Kidney (tissue), 13 donors: ENCODE measurements at regions not wholly inside any gene's neighbourhood (a gene's known extent, or its start where the extent isn't known, plus 50 kb on each side); places are given as distances from the start of the nearest gene placed in this dataset.

ENCODE experiments used
- DNase-seq, 5 donors: peaks; one replicate each; pipeline ENCODE4 v3.0.0-alpha.2; 2013 to 2020
- FAIRE-seq: peaks from 2 replicates; lab custom pipeline; 2012; peaks lifted over from hg19 to GRCh38; lab: Jason Lieb, UNC
- H3K27ac ChIP-seq, 2 donors: one replicate each; pipeline ENCODE4 v1.7.0; 2013; ENCODE audit warnings: low read depth in 2 of 2, low read length in 2 of 2, inconsistent platforms in 1 of 2
- H3K27me3 ChIP-seq: one replicate; pipeline ENCODE4 v1.7.1; 2013; ENCODE audit warnings: low read length, inconsistent platforms; ENCODE audit not compliant: control insufficient read depth, insufficient read depth
- H3K36me3 ChIP-seq, 3 donors: one replicate each; pipeline versions ENCODE4 v1.7.0 to v1.7.1; 2013; ENCODE audit warnings: low read length in 3 of 3, control low read depth in 1 of 3, inconsistent platforms in 1 of 3; ENCODE audit not compliant: insufficient read depth in 3 of 3, control insufficient read depth in 2 of 3
- H3K4me1 ChIP-seq, 3 donors: one replicate each; pipeline versions ENCODE4 v1.7.0 to v1.7.1; 2013; ENCODE audit warnings: low read length in 3 of 3, inconsistent platforms in 1 of 3, low read depth in 1 of 3; ENCODE audit not compliant: control insufficient read depth in 2 of 3, insufficient read depth in 2 of 3
- H3K4me3 ChIP-seq, 3 donors: one replicate each; pipeline versions ENCODE4 v1.7.0 to v1.8.1; 2013; ENCODE audit warnings: low read length in 3 of 3, control low read depth in 1 of 3, inconsistent platforms in 1 of 3
- H3K9ac ChIP-seq, 3 donors: one replicate each; pipeline versions ENCODE4 v1.7.0 to v1.7.1; 2013; ENCODE audit warnings: low read length in 3 of 3, control low read depth in 1 of 3, inconsistent platforms in 1 of 3
- H3K9me3 ChIP-seq, 3 donors: one replicate each; pipeline versions ENCODE4 v1.7.0 to v1.7.1; 2013; ENCODE audit warnings: low read length in 3 of 3, control low read depth in 1 of 3, inconsistent platforms in 1 of 3; ENCODE audit not compliant: control insufficient read depth in 2 of 3, insufficient read depth in 1 of 3
- intact Hi-C: fragments of 100-400 bp; cut with DNase I; formaldehyde crosslinking; loops from one replicate; pipeline ENCODE4 v1.11.1; 2022
- TF ChIP-seq, protein P1 (sequence below): IDR thresholded peaks from 3 replicates; pipeline ENCODE4 v1.5.1; 2012; ENCODE audit warnings: mild to moderate bottlenecking, moderate library complexity, borderline replicate concordance; ENCODE audit not compliant: insufficient read depth; ENCODE audit errors: extremely low read depth
- donor health status: control.
- donor health status: control.
- donor health status: control.
- donor health status: control.
- donor health status: control.
- donor health status: DM: yes; HTN: yes; CAD: no.
- donor health status: Normal renal cell carcinoma (clear cell type).

DNA sequence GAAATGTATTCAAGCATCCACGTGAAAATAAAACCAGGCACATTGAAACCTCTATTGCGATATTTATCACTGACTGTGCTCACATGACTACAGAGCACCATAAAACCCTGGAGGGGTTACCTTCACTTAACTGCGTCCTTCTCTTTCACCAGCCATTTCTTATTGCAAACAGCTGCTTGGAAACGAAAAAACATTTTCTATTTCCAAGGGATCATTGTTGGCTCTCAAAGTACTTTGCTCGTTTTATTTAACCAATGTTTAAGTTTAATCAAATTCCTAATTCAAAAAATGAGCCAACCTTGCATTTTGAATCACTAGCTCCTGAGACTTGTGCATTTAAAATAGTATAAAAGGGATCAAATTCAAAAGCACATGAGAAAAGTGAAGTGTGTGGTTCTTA lies 134.4 kb downstream of the OSR1 start:
- no peak overlapping the region for H3K27ac ChIP-seq
- no peaks in the 10 kb centered on the region for H3K36me3 ChIP-seq
- no peak overlapping the region for H3K4me3 ChIP-seq
- no peaks in the 10 kb centered on the region for H3K27me3 ChIP-seq
- TF ChIP-seq, protein P1, sequence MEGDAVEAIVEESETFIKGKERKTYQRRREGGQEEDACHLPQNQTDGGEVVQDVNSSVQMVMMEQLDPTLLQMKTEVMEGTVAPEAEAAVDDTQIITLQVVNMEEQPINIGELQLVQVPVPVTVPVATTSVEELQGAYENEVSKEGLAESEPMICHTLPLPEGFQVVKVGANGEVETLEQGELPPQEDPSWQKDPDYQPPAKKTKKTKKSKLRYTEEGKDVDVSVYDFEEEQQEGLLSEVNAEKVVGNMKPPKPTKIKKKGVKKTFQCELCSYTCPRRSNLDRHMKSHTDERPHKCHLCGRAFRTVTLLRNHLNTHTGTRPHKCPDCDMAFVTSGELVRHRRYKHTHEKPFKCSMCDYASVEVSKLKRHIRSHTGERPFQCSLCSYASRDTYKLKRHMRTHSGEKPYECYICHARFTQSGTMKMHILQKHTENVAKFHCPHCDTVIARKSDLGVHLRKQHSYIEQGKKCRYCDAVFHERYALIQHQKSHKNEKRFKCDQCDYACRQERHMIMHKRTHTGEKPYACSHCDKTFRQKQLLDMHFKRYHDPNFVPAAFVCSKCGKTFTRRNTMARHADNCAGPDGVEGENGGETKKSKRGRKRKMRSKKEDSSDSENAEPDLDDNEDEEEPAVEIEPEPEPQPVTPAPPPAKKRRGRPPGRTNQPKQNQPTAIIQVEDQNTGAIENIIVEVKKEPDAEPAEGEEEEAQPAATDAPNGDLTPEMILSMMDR, result no peak
- no peak overlapping the region for H3K9ac ChIP-seq
- no peak for DNase-seq
- no peaks in the 10 kb centered on the region for H3K4me1 ChIP-seq
- FAIRE-seq, result no peak
- intact Hi-C loops, result no loop called here
- no peaks in the 10 kb centered on the region for H3K9me3 ChIP-seq

DNA sequence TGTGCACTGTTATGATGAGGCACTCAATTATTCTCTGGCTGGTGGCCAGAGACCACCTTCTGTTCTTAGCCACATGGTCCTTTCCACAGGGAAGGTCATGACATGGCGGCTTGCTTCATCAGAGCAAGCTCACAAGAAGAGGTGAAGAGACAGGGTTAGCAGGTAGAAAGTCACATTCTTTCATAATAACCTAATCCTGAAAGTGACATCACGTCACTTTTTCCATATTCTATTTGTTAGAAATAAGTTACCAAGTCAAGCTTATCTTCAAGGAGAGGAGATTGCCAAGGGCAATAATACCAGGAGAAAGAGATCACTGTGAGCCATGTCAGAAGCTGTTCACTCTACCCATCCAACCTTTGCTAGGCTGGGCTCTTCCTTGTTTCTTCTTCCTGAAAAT lies 139.4 kb downstream of the OSR1 start:
- H3K9ac ChIP-seq, result no peak overlapping the region
- H3K27me3 ChIP-seq, result no peaks in the 10 kb centered on the region
- H3K27ac ChIP-seq, result no peak overlapping the region
- DNase-seq (no peak), FAIRE-seq (no peak)
- intact Hi-C loops, result no loop called here
- H3K4me1 ChIP-seq, result no peaks in the 10 kb centered on the region
- TF ChIP-seq, protein P1, result no peak
- no peaks in the 10 kb centered on the region for H3K36me3 ChIP-seq
- no peak overlapping the region for H3K4me3 ChIP-seq
- H3K9me3 ChIP-seq, result no peaks in the 10 kb centered on the region

DNA sequence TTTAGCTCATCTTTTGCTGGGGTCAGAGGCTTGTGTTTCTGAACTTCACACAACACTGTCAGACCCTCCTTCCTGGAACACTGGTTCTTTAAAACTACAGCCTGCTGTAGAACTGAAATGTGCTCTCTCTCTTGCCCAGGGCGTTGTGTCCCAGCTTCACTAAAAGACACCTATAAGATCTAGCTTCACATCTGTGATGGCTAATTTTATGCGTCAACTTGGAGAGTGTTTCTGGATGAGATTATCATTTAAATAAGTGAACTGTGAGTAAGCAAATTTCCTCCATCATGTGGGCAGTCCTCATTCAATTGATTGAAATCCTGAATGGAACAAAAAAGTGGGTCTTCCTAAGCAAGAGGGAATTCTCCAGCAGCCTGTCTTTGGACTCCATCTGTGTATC lies 140.3 kb downstream of the OSR1 start:
- Histone ChIP-seq H3K4me3 (no peak overlapping the region), H3K27me3 (no peaks in the 10 kb centered on the region), H3K9ac (no peak overlapping the region), H3K36me3 (no peaks in the 10 kb centered on the region), H3K27ac (no peak overlapping the region), H3K9me3 (no peaks in the 10 kb centered on the region), H3K4me1 (no peaks in the 10 kb centered on the region)
- TF ChIP-seq, protein P1, result no peak
- intact Hi-C loops, result no loop called here
- no peak for FAIRE-seq
- no peak for DNase-seq
